CD4-positive, alpha-beta T cell treated with Interleukin-4 for 4 hours (primary cell): ENCODE measurements at regions not wholly inside any gene's neighbourhood (a gene's known extent, or its start where the extent isn't known, plus 50 kb on each side); places are given as distances from the start of the nearest gene placed in this dataset.

ENCODE experiments used
- DNase-seq: peaks from one replicate; pipeline ENCODE4 v3.0.0-alpha.2; 2020

GRCh38 chr13:111541345-111541744 lies 220.9 kb downstream of the TEX29 start:
- no peak for DNase-seq

DNA sequence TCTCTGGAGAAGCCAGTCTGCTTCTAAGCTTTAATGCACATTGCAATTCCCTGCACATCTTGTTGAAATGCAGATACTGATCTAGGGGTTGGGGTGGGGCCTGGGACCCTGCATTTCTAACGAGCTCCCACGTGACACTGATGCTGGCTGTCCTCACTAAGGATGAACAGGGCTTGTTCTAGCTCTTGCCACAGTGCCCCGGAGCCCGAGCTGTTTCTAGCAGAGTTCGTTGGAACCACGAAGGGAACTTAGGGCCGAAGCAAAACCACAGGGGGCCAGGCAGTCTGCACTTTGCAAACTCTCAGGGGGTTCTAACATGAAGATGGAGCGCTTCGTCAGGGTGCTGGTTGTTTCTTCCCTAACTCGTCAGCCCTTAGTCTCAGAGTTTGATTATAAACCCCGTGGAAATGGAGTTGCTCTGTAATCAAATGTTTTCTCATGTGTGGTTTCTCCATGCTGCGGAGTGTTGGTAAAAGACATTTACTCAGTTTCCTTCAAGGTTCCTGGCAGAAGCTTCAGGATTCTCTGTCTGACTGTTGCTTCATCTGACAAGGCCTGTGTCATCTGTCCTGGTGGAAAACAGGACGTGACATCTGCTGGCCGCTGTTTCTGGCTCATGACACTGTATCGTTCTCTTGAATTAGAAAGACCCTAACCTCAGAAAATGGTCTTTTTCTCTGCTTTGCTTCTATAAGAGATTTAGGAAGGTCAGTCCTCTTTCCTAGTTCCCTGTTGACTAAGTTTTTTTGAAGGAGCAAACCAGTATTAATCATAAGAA lies 221.5 kb downstream of the TEX29 start:
- DNase-seq = no peak

DNA sequence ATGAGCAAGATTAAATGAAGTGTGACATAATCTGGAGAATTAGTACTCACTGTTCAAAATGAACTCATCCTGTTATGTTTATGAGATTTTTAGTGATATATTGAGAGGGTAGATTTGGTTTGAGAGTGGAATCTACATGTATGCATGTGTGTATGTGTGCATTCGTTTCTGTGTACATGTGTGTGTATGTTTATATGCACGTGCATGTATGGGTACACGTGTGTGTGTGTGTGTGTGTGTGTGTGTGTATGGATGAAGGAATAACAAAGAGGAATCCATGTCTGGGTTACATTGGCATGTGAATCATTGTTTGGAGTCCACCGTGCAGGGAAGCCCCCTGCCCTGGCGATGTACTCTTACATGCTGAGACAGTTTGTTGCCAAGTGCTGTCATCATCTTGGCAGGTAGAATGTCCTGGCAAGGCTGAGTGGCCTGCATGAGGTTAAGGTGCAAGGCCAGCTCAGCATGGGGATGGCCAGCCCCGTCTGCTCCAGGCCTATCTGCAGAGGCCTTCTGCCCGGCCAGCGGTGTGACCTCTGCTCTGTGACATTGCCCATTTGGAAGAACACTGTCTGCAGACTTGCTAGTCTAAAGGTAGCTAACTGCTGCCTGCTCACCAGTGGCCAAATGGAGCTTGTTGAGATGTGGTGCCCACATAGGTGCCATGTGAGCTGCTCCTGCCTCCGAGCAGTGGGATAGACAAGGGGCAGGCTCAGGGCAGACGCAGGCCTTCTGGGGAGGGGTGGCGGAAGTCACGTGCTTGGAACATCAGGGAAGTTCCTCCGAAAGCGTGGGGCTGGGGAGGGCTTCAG lies 222.3 kb downstream of the TEX29 start:
- no peak for DNase-seq

- DNase-seq = no peak
Observed at GRCh38 chr13:111546921-111547675, 226.7 kb downstream of the TEX29 start.

- no peak for DNase-seq
Observed at GRCh38 chr13:111547726-111548273, 227.4 kb downstream of the TEX29 start.

- DNase-seq = no peak
Observed at GRCh38 chr13:111548301-111548700, 227.9 kb downstream of the TEX29 start.

DNA sequence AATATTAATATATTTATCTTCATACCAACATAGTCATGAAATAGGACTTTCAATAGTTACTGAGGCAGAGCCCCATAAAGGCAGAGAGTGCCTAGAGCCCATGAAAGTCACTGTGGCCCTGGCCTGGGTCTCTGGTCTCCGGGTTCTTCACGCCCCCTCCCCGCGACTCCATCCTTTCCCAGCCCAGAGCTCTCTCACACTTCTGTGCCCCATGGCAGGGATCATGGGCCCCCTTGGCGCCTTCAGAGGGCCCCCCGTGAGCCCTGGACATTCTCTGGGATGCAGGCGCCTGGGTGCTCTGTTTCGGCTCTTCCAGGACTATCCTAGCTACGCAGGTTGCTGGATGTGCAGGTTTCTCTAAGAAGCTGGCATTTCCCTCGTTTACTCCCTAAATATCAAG lies 228.4 kb downstream of the TEX29 start:
- no peak for DNase-seq

GRCh38 chr13:111549464-111549863 lies 229.0 kb downstream of the TEX29 start:
- no peak for DNase-seq

DNA sequence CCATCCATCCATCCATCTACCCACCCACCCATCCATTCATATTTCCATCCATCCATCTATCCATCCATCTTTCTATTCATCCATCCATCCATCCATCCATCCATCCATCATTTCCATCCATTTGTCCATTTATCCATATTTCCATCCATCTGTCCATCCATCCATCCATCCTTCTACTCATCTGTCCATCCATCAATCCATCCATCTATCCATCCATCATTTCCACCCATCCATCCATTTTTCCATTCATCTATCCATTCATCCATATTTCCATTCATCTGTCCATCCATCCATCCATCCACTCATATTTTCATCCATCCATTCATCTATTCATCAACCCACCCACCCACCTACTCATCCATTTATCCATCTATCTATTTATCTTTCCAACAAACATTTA lies 229.6 kb downstream of the TEX29 start:
- no peak for DNase-seq

DNA sequence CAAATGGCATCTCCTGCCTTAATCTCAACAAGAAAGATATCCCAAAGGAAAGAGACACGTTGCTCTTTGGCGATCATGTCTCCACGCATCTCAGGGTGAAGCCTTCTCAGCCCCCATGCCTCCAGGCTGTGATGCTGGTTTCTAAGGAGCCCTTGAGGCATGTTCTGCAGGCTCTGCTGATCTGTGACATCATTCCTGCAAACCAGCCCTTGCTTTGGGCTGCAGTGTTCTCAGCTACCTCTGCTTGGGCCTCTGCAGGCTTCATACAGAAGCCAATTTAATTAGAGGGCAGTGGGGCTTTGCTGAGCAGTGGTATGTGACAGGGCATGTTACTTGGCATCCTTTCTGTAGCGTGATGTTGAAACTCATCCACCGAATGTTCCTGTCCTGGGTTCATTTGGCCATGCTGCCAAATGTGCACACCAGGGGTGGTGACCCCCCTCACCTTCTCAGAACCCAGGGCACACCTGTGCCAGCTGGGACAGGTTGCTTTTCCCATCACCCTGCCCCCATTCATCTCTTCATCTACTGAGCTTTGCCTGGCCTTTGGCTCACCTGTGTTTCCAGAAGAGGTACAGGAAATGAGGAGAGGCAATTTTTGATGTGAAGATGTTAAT lies 230.9 kb downstream of the TEX29 start:
- DNase-seq = no peak

DNA sequence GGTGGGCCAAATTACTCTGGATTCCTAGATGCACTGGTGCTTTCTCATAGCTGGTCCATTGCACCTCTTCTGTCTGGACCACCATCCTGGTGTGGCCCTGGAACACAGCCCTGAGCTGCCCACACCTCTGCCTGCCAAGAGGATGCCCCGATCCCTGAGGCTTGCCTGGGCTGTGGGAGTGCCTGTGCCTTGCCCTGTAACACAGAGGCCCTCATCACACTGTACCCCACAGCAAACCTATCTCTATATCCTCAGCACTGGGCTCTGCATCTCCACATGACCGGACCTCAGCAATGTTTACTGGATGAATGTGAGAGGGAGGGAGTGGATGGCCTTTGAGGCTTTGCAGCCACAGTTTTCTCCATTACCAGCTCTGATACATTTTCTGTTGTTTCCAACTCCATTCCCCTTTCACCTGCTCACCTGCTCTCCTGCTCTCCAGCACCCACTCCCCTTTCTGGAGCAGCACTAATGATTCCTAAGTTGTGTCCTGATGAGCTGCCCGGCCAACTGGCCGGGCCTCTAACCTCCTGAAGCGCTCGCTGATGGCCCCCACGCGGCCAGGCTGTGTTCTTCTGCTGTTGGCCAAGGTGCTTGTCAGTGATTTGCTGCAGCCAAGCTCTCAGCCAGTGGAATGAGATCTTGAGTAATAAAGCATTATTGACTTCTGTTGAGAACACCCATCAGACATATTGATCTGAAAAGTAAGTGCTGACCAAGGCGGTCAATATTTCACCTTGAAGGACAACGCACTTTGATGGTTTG lies 232.6 kb downstream of the TEX29 start:
- no peak for DNase-seq

GRCh38 chr13:111554539-111555267 lies 234.3 kb downstream of the TEX29 start:
- no peak for DNase-seq

DNA sequence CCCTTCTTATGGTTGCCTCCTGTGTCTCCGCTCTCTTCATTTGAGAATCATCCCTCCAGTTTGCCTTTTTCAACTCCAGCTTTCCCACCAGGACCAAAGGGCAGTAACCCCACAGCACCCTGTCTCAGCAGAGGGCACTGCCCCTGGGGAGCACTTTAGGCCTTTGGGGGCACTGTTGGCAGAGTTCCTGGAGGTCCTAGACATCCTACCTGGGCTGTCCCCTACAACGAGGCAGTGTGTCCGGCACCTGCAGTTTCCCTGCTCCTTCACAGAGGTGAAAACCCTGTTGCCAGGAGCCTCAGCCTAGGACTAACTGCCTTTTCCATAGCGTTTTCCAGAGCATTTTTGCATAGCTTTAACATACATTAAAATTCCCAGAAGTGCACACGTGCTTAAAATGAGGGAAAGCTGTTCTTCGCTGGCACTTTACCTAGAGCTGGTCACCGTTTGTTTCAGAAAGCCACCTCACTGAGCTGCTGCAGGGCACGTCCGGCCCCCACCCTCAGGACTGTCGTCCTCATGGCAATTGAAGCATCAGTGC lies 234.9 kb downstream of the TEX29 start:
- no peak for DNase-seq

DNA sequence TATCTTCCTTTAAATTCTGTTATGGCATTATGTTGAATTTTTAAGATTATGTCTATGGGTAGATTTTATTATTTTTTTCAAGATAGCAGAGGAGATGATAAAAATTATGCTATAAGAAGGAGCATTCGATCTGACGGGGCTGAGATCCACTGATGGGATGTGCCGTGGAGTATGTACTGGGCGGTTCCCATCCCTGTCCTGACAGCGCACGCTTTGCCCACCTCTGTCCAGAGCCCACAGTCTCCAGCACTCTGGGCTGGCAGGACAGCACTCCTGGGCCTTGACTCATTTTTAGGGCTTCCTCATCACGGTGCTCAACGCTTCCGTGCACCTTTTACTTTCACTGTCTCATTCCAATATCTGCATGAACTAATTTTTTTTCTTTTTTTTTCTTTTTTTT lies 235.5 kb downstream of the TEX29 start:
- DNase-seq = no peak

- no peak for DNase-seq
Observed at GRCh38 chr13:111556496-111556895, 236.1 kb downstream of the TEX29 start.

DNA sequence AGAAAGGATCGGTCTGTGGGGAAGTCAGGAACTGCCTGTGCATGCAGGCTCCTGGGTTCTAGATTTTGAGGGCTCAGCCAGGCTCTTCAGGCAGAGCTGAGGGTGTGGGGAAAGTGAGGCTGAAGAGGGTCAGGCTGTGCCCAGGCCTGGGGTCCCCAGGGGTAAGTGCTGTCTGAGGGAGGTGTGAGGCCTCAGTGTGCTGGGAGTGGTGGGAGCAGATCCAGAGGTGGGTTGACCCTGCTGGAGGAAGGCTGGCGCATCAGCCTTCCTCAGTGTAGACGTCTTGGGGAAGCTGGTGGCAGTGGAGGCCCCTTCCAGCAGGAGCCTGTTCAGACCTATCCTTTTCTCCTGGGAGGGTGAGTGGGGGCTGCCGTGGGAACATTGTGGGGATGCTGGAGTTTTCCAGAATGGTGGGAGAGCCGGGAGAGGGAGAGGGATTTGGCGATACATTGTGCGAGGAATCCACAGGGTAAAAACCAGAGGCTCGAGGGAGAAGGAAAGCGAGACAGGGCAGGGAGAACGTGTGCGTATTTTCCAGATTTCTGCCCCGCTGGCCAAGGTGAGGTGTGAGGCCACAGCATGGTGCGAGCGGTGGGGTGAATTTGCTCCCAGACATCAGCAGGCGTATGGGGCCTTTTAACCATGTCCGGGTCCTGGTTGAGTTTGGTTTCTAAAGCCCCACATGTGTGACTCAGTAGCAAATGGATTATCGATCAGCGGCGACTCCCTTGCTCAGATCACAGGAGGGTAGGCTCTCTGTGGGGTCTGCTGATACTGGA lies 237.7 kb downstream of the TEX29 start:
- no peak for DNase-seq

DNA sequence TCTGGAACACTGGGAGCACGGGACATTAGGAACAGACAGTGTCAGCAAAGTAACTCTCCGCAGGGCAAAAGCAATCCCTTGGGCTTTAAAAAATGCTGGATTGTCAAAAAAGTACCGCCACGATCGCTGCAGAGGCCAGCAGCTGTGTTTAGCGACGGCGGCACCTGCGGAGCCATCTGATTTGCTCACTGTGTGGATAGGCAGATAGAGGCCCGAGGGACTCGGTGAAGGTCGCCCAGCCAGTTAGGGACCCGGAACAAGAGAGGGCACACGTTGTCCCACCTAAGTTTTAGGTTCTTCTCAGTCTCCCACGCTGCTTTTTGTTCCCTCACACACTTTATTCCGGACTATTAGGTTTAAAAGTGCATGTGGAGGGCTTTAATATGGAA lies 238.3 kb downstream of the TEX29 start:
- DNase-seq = no peak

GRCh38 chr13:111559612-111560403 lies 239.4 kb downstream of the TEX29 start:
- DNase-seq = no peak

GRCh38 chr13:111561091-111561781 lies 240.8 kb downstream of the TEX29 start:
- no peak for DNase-seq
